ENCODE measurements at regions not wholly inside any gene's neighbourhood (a gene's known extent, or its start where the extent isn't known, plus 50 kb on each side); places are given as distances from the start of the nearest gene placed in this dataset.

GRCh38 chr5:92904021-92904420 lies 677.0 kb downstream of the NR2F1-AS1 start:
- ChIA-PET CTCF (interaction anchor here (0.6 kb wide), 1 partner anchor 34 kb away, joined by 3 read pairs; no protein-coding TSS in a partner anchor), RAD21 (ENCODE audit: unreplicated experiment) (no interaction called here), POLR2A (no interaction called here), SMC1A (ENCODE audit: uncharacterized antibody, unreplicated experiment) (interaction anchor here (1.0 to 1.2 kb wide), 2 partner anchors 592 to 656 kb away, joined by 3 read pairs; no protein-coding TSS in a partner anchor)
- no peak overlapping the region for H2AFZ ChIP-seq (ENCODE audit: control insufficient read depth, low read depth, low read length)
- FAIRE-seq (no peak), ATAC-seq (no peak), DNase-seq (ENCODE audit: low read depth, low spot score) (no peak)
- no peak overlapping the region for H3K27ac ChIP-seq (ENCODE audit: control insufficient read depth, insufficient read depth)
- peaks cover 4% of the 10 kb centered on the region; the same call in 1 of the 2 replicates for H3K4me1 ChIP-seq (ENCODE audit: control insufficient read depth, insufficient read depth, low read length)
- no peak overlapping the region for H3K9ac ChIP-seq (ENCODE audit: control insufficient read depth, insufficient read depth, low read length)
- no peaks in the 10 kb centered on the region for H3K79me2 ChIP-seq (ENCODE audit: control insufficient read depth, insufficient read depth, low read length)
- no peaks in the 10 kb centered on the region for H4K20me1 ChIP-seq (ENCODE audit: control insufficient read depth, insufficient read depth)
- no peak overlapping the region for H3K4me3 ChIP-seq
- WGBS (ENCODE audit: insufficient coverage, insufficient replicate concordance, low lambda C conversion rate, missing lambda C conversion rate): 73% methylated on average over 3 of the region's 3 CpGs
- no TSS peak for BruUV-seq (replicated peaks)
- no peak overlapping the region for H3K4me2 ChIP-seq (ENCODE audit: control insufficient read depth, insufficient read depth)
- no peaks in the 10 kb centered on the region for H3K9me3 ChIP-seq (replicated peaks; ENCODE audit: control insufficient read depth, insufficient read depth, low read length)
- no peaks in the 10 kb centered on the region for H3K27me3 ChIP-seq (replicated peaks in 1 of 2; ENCODE audit: control insufficient read depth in 2 of 2, insufficient read depth in 2 of 2, low read length in 1 of 2)
- no peaks in the 10 kb centered on the region for H3K36me3 ChIP-seq (ENCODE audit: control insufficient read depth in 2 of 2, insufficient read depth in 2 of 2, low read length in 1 of 2)
- no peak for TF ChIP-seq BMI1 (IDR thresholded peaks at IDR 0.05; ENCODE audit: borderline replicate concordance)
- TF ChIP-seq USF2 (IDR thresholded peaks at IDR 0.05; ENCODE audit: borderline replicate concordance, low read depth, low read length): no peak
- TF ChIP-seq ZNF622 (IDR thresholded peaks at IDR 0.05): no peak
- no peak for TF ChIP-seq SKIL (IDR thresholded peaks at IDR 0.05; ENCODE audit: low read depth, poor library complexity, severe bottlenecking)
- TF ChIP-seq KLF5 (IDR thresholded peaks at IDR 0.05; ENCODE audit: partially characterized antibody): no peak
- TF ChIP-seq FOXM1 (IDR thresholded peaks at IDR 0.05; ENCODE audit: low read depth, low read length): no peak
- TF ChIP-seq CHD1 (IDR thresholded peaks at IDR 0.05; ENCODE audit: low read depth, low read length): no peak
- no peak for TF ChIP-seq MEF2A (IDR thresholded peaks at IDR 0.05; ENCODE audit: insufficient read depth, low read depth, low read length)
- TF ChIP-seq CBX3 (IDR thresholded peaks at IDR 0.05; ENCODE audit: borderline replicate concordance, low read depth): no peak
- TF ChIP-seq KAT2A (conservative IDR thresholded peaks at IDR 0.05; ENCODE audit: control insufficient read depth, low read depth, low read length): no peak
- TF ChIP-seq RBBP5 (conservative IDR thresholded peaks at IDR 0.05): no peak
- no peak for TF ChIP-seq IKZF1 (conservative IDR thresholded peaks at IDR 0.05)
- TF ChIP-seq CREM (IDR thresholded peaks at IDR 0.05; ENCODE audit: low read depth): no peak
- TF ChIP-seq ZBTB11 (CRISPR knock-in tag; IDR thresholded peaks at IDR 0.05): no peak
- intact Hi-C loops (cut with micrococcal nuclease; ENCODE audit: unreplicated experiment): no loop called here
- in situ Hi-C loops (cut with MboI): no loop called here

Data from GM12878 (cell line).